Duodenal mucosa (tissue), 2 donors: ENCODE measurements at regions not wholly inside any gene's neighbourhood (a gene's known extent, or its start where the extent isn't known, plus 50 kb on each side); places are given as distances from the start of the nearest gene placed in this dataset.
"Not testable (repeated sequence)": the region's sequence is repeated elsewhere in the genome, so short reads cannot be mapped to it uniquely, and the experiment has no call there.

Experiments used
- H3K27ac ChIP-seq: one replicate; pipeline ENCODE4 v1.7.0; 2013; ENCODE audit warnings: low read depth, low read length
- H3K27me3 ChIP-seq, 2 donors: one replicate each; pipeline ENCODE4 v1.7.0; 2013; ENCODE audit warnings: low read length in 2 of 2, control low read depth in 1 of 2; ENCODE audit not compliant: insufficient read depth in 2 of 2, control insufficient read depth in 1 of 2
- H3K36me3 ChIP-seq, 2 donors: one replicate each; pipeline ENCODE4 v1.7.0; 2013; ENCODE audit warnings: low read length in 2 of 2, control low read depth in 1 of 2; ENCODE audit not compliant: insufficient read depth in 2 of 2, control insufficient read depth in 1 of 2
- H3K4me1 ChIP-seq, 2 donors: one replicate each; pipeline ENCODE4 v1.7.0; 2013; ENCODE audit warnings: low read length in 2 of 2, control low read depth in 1 of 2; ENCODE audit not compliant: insufficient read depth in 2 of 2, control insufficient read depth in 1 of 2
- H3K4me3 ChIP-seq, 2 donors: one replicate each; pipeline ENCODE4 v1.7.0; 2013; ENCODE audit warnings: low read length in 2 of 2, low read depth in 1 of 2
- H3K9ac ChIP-seq, 2 donors: one replicate each; pipeline ENCODE4 v1.7.0; 2013; ENCODE audit warnings: low read length in 2 of 2, low read depth in 1 of 2
- H3K9me3 ChIP-seq, 2 donors: one replicate each; pipeline ENCODE4 v1.7.0; 2013; ENCODE audit warnings: low read length in 2 of 2, control low read depth in 1 of 2; ENCODE audit not compliant: control insufficient read depth in 1 of 2

DNA sequence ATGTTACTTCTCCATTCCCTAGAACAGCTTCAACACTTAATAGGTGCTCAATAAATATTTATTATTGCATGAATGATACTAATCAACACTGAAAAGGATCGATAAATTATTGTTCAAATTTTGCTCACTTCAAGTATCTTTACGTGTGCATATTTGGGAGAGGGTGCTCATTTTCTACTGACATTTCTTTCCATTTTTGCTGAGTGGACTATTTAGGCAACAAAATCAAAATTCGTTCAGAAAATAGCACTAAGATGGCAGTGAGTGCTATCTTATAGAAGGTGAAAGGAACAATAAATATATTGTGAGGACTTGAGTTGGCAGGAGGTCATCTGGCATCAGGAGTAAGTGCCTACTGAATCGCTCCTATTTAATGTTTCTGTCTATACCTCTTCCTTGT lies 501.9 kb upstream of the IRAK1BP1 start:
- Histone ChIP-seq H3K9ac (no peak overlapping the region), H3K4me1 (no peaks in the 10 kb centered on the region), H3K27ac (no peak overlapping the region), H3K27me3 (no peaks in the 10 kb centered on the region), H3K9me3 (no peaks in the 10 kb centered on the region), H3K4me3 (no peak overlapping the region), H3K36me3 (no peaks in the 10 kb centered on the region)

DNA sequence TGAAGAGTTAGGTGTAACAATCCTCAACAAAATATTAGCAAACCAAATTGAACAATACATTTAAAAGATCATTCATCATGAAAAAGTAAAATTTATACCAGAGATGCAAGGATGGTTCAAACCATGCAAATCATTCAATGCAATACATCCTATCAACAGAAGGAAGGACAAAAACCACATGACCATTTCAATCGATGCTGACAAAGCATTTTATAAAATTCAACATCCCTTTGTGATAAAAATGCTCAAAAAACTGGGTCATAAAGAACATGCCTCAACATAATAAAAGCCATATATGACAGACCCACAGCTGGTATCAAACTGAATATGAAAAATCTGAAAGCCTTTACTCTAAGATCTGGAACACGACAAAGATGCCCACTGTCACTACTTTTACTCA lies 490.3 kb upstream of the IRAK1BP1 start:
- Histone ChIP-seq H3K4me3 (no peak overlapping the region), H3K4me1 (no peaks in the 10 kb centered on the region), H3K27ac (no peak overlapping the region), H3K9ac (no peak overlapping the region), H3K9me3 (no peaks in the 10 kb centered on the region), H3K36me3 (no peaks in the 10 kb centered on the region), H3K27me3 (no peaks in the 10 kb centered on the region)

DNA sequence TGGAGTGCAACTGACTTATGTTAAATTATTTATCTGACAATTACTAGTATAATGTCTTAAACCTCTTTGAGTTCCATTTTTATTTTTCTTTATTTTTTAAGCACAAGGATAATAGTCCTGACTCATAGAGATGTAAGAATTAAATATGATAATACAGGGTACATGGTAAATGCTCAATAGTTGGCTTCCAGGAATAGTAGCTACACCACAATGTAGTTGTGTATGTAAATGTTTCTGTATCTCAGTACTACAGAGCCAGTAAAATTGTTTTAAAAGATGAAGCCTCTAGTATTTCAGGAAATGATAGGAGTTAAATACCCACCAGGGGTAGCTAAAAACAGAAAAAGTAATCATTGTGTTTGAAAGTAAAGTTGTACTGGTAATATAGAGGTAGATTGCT lies 487.4 kb upstream of the IRAK1BP1 start:
- no peak overlapping the region for H3K4me3 ChIP-seq
- H3K4me1 ChIP-seq = no peaks in the 10 kb centered on the region
- H3K36me3 ChIP-seq = no peaks in the 10 kb centered on the region
- no peaks in the 10 kb centered on the region for H3K27me3 ChIP-seq
- no peaks in the 10 kb centered on the region for H3K9me3 ChIP-seq
- no peak overlapping the region for H3K9ac ChIP-seq
- no peak overlapping the region for H3K27ac ChIP-seq

DNA sequence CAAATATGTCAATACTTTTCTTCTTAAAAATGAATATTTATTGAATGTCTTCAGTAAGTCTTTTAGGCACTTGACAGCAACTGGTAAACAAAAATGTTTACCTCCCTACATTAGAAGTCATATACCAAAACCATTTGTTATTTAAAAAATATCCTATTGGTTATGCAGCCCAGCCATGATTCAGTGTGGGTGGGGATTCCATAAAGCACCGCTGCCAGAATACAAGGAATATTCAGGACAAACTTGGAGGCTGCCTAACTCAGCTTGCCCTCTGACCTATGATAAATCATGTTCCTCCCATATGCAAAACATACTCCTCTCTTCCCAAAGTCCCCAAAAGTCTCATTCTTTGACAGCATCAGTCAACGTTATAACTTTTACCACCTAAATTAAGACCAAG lies 486.8 kb upstream of the IRAK1BP1 start:
- H3K4me1 ChIP-seq = no peaks in the 10 kb centered on the region
- H3K27ac ChIP-seq = no peak overlapping the region
- H3K36me3 ChIP-seq = no peaks in the 10 kb centered on the region
- H3K4me3 ChIP-seq = no peak overlapping the region
- no peaks in the 10 kb centered on the region for H3K27me3 ChIP-seq
- H3K9ac ChIP-seq = no peak overlapping the region
- H3K9me3 ChIP-seq = no peaks in the 10 kb centered on the region

DNA sequence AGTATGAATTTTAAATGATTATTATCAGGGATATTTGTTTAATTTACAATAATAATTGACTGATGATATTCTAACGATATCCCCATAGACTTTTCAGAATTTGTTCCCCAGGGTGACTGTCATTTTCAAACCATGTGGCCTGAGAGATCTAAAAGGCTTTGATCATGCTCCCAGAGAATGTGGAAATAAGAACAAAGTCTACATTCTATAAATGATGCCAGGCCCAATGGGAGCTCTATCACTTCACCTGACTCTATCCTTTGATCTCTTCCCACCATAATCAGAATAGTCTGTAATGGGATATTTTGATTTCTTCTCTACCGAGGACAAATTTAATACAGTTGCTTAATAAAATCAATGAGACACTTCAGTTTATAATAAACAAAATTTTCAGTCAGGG lies 483.4 kb upstream of the IRAK1BP1 start:
- H3K27me3 ChIP-seq = no peaks in the 10 kb centered on the region
- no peak overlapping the region for H3K27ac ChIP-seq
- peaks cover 0 to 3% of the 10 kb centered on the region in 2 donors for H3K9me3 ChIP-seq
- no peaks in the 10 kb centered on the region for H3K36me3 ChIP-seq
- H3K4me3 ChIP-seq = no peak overlapping the region
- no peak overlapping the region for H3K9ac ChIP-seq
- no peaks in the 10 kb centered on the region for H3K4me1 ChIP-seq

DNA sequence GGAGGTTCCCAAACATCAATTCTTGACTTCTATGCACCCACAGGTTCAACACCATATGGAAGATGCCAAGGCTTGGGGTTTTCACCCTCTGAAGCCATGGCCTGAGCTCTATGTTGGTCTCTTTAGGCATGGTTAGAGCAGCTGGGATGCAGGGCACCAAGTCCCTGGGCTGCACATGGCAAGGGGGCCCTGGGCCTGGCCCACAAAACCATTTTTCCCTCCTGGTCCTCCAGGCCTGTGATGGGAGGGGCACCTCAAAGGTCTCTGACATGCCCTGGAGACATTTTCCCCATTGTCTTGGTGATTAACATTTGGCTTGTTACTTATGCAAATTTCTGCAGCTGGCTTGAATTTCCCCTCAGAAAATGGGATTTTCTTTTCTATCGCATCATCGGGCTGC lies 480.5 kb upstream of the IRAK1BP1 start:
- H3K27ac ChIP-seq, H3K9ac ChIP-seq, H3K9me3 ChIP-seq, H3K4me3 ChIP-seq, H3K27me3 ChIP-seq, H3K4me1 ChIP-seq, H3K36me3 ChIP-seq: not testable (repeated sequence)

DNA sequence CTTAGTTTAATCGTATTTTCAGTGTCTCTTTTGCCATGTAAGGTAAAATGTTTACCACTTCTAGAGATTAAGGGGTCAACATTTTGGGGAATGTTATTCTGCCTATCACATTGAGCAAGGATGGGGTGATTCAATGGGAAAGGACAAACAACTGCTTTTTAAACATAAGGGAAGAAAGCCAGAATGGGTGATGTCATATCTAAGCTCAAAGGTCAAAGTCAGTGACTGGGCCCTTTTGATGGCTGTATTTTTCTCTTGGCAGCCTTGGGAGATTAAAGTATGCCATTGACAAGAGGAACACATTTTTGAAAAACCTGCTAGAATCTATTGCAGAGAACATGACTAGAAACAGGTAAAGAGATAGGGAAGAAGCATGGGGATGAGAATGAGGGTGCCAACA lies 477.3 kb upstream of the IRAK1BP1 start:
- Histone ChIP-seq H3K27ac (no peak overlapping the region), H3K4me3 (no peak overlapping the region), H3K36me3 (no peaks in the 10 kb centered on the region), H3K9ac (no peak overlapping the region), H3K4me1 (no peaks in the 10 kb centered on the region), H3K27me3 (no peaks in the 10 kb centered on the region), H3K9me3 (peaks cover 0 to 3% of the 10 kb centered on the region in 2 donors)

DNA sequence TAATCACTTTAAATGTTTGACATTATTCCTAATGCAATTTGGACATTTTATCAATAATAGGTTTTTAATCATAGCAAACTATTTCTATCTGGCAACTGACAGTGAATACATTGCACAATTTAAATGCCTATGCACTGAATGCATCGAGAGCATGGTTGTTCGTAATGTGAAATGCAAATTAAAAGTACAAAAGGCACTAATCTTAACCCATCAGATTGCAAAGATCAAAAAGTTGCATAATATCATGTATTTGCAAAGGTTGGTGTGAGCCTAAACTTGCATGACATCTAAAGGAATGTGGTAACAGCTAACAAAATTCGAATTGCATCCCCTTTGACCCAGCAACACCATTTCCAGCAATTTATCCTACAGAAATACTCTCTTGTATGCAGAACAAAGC lies 469.9 kb upstream of the IRAK1BP1 start:
- no peaks in the 10 kb centered on the region for H3K4me1 ChIP-seq
- no peaks in the 10 kb centered on the region for H3K36me3 ChIP-seq
- no peaks in the 10 kb centered on the region for H3K9me3 ChIP-seq
- H3K27ac ChIP-seq = no peak overlapping the region
- H3K9ac ChIP-seq = no peak overlapping the region
- H3K4me3 ChIP-seq = no peak overlapping the region
- no peaks in the 10 kb centered on the region for H3K27me3 ChIP-seq

DNA sequence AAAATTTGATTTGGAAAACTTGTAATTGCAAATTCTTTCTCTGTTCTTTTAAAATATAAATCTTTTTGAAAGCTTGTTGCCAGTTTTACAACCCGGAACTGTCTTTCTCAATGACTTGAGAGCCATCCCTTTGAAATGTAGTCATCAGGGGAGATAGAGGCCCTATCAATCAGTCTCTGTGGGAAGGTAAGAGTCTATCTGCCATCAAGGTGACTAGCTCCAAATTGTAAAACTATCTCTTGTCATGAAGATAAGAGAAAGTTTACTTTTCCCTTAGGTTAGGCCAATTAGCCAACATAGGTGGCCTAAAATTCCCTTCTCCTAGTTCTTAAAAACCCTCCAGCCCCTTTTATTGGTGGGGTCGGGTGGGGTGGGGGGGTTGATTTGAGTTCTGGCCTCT lies 469.1 kb upstream of the IRAK1BP1 start:
- no peak overlapping the region for H3K27ac ChIP-seq
- no peak overlapping the region for H3K4me3 ChIP-seq
- no peaks in the 10 kb centered on the region for H3K36me3 ChIP-seq
- H3K4me1 ChIP-seq = no peaks in the 10 kb centered on the region
- H3K9me3 ChIP-seq = no peaks in the 10 kb centered on the region
- H3K9ac ChIP-seq = no peak overlapping the region
- H3K27me3 ChIP-seq = no peaks in the 10 kb centered on the region

DNA sequence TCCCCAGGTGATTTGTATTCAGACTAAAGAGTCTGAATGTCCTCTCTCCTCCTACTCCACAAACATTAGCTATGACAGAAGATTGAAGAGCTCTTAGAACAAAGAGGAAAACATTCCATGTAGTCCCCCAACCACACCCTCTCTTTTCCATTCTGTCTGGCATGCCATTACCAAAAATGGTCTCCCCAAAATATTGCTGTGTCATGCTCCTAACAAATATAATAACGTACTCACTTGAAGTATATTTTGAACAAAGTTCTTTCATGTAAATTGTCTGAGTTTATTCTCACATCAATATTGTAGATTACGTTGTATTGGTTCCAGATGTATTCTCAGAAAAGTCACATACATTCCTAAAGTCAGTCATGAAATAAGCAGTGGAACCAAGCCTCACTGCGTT lies 467.3 kb upstream of the IRAK1BP1 start:
- H3K36me3 ChIP-seq = no peaks in the 10 kb centered on the region
- H3K4me1 ChIP-seq = no peaks in the 10 kb centered on the region
- H3K27me3 ChIP-seq = no peaks in the 10 kb centered on the region
- H3K9me3 ChIP-seq = no peaks in the 10 kb centered on the region
- no peak overlapping the region for H3K9ac ChIP-seq
- H3K27ac ChIP-seq = no peak overlapping the region
- H3K4me3 ChIP-seq = no peak overlapping the region

DNA sequence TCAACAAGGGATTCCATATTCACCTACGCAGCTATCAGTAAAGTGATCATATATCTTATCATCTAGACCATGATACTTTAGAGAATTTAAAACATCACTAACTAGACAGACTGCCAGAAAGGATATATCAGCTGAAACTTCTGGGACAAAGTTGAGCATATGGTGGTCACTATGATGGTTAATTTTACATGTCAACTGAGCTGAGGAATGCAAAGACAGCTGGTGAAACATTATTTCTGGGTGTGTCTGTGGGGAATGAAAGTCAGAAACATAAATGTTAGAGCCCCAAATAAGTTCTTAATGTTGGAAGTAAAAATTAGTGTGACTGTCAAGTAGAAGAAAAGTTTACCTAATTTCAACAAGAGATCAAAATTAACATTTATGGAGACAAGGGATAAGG lies 440.0 kb upstream of the IRAK1BP1 start:
- Histone ChIP-seq H3K27me3 (no peaks in the 10 kb centered on the region), H3K4me1 (no peaks in the 10 kb centered on the region), H3K9me3 (no peaks in the 10 kb centered on the region), H3K27ac (no peak overlapping the region), H3K36me3 (no peaks in the 10 kb centered on the region), H3K9ac (no peak overlapping the region), H3K4me3 (no peak overlapping the region)
